Smooth muscle cell (in vitro differentiated cells): ENCODE measurements at regions not wholly inside any gene's neighbourhood (a gene's known extent, or its start where the extent isn't known, plus 50 kb on each side); places are given as distances from the start of the nearest gene placed in this dataset.

ENCODE experiments used
- DNase-seq: peaks from one replicate; lab custom pipeline; 2025; ENCODE audit not compliant: unreplicated experiment; lab: John Stamatoyannopoulos, UW
- H2AFZ ChIP-seq: fragments of 200-600 bp; sonication (generic); 2 replicates; pipeline ENCODE4 v1.6.0; 2016; ENCODE audit warnings: antibody characterized with exemption, low read depth, mild to moderate bottlenecking
- H3F3A ChIP-seq: fragments of 200-600 bp; sonication (generic); 2 replicates; pipeline ENCODE4 v1.6.0; 2017; ENCODE audit warnings: antibody characterized with exemption, low read depth
- H3K27ac ChIP-seq: fragments of 200-600 bp; sonication (generic); 2 replicates; pipeline ENCODE4 v1.5.1; 2016; ENCODE audit warnings: low read depth, mild to moderate bottlenecking
- H3K27me3 ChIP-seq: fragments of 200-600 bp; sonication (generic); 2 replicates; pipeline ENCODE4 v1.6.1; 2016; ENCODE audit warnings: low read depth, mild to moderate bottlenecking
- H3K36me3 ChIP-seq: fragments of 200-600 bp; sonication (generic); 2 replicates; pipeline ENCODE4 v1.5.1; 2016; ENCODE audit warnings: low read depth
- H3K4me1 ChIP-seq: fragments of 200-600 bp; sonication (generic); 2 replicates; pipeline ENCODE4 v1.5.1; 2016; ENCODE audit warnings: low read depth
- H3K4me2 ChIP-seq: fragments of 200-600 bp; sonication (generic); 2 replicates; pipeline ENCODE4 v1.6.0; 2016; ENCODE audit warnings: mild to moderate bottlenecking
- H3K4me3 ChIP-seq: fragments of 200-600 bp; sonication (generic); 2 replicates; pipeline ENCODE4 v1.5.1; 2016; ENCODE audit warnings: mild to moderate bottlenecking
- H3K79me2 ChIP-seq: fragments of 200-600 bp; sonication (generic); 2 replicates; pipeline ENCODE4 v1.6.0; 2016; ENCODE audit warnings: low read depth, mild to moderate bottlenecking
- H3K9ac ChIP-seq: fragments of 200-600 bp; sonication (generic); 2 replicates; pipeline ENCODE4 v1.6.0; 2016; ENCODE audit warnings: low read depth
- H3K9me3 ChIP-seq: fragments of 200-600 bp; sonication (generic); replicated peaks from 2 replicates; pipeline ENCODE4 v1.5.1; 2016; ENCODE audit warnings: low read depth
- H4K20me1 ChIP-seq: fragments of 200-600 bp; sonication (generic); 2 replicates; pipeline ENCODE4 v1.6.0; 2016; ENCODE audit warnings: low read depth
- WGBS: methylation state at CpG from one replicate; pipeline ENCODE4 v1.1.7; 2016; ENCODE audit warnings: low lambda C conversion rate; 5-methylcytosine and 5-hydroxymethylcytosine counted together
- TF ChIP-seq, protein P1 (sequence below): fragments of 200-600 bp; sonication (generic); IDR thresholded peaks from 2 replicates; pipeline ENCODE4 v1.5.1; 2017; ENCODE audit warnings: borderline replicate concordance, mild to moderate bottlenecking, antibody characterized with exemption; ENCODE audit not compliant: insufficient read depth, poor library complexity, severe bottlenecking

GRCh38 chr10:90470966-90471365 is 386.9 kb downstream of the HTR7 start:
- H3F3A ChIP-seq: no peaks in the 10 kb centered on the region
- no peaks in the 10 kb centered on the region for H4K20me1 ChIP-seq
- WGBS: 9% methylated on average over 1 of the region's 1 CpG
- no peak overlapping the region for H2AFZ ChIP-seq
- no peak overlapping the region for H3K9ac ChIP-seq
- H3K27me3 ChIP-seq: no peaks in the 10 kb centered on the region
- H3K27ac ChIP-seq: no peak overlapping the region
- no peak overlapping the region for H3K4me2 ChIP-seq
- no peaks in the 10 kb centered on the region for H3K36me3 ChIP-seq
- TF ChIP-seq, protein P1, sequence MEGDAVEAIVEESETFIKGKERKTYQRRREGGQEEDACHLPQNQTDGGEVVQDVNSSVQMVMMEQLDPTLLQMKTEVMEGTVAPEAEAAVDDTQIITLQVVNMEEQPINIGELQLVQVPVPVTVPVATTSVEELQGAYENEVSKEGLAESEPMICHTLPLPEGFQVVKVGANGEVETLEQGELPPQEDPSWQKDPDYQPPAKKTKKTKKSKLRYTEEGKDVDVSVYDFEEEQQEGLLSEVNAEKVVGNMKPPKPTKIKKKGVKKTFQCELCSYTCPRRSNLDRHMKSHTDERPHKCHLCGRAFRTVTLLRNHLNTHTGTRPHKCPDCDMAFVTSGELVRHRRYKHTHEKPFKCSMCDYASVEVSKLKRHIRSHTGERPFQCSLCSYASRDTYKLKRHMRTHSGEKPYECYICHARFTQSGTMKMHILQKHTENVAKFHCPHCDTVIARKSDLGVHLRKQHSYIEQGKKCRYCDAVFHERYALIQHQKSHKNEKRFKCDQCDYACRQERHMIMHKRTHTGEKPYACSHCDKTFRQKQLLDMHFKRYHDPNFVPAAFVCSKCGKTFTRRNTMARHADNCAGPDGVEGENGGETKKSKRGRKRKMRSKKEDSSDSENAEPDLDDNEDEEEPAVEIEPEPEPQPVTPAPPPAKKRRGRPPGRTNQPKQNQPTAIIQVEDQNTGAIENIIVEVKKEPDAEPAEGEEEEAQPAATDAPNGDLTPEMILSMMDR: no peak
- no peak for DNase-seq
- no peaks in the 10 kb centered on the region for H3K79me2 ChIP-seq
- H3K4me1 ChIP-seq: no peaks in the 10 kb centered on the region
- H3K9me3 ChIP-seq: no peaks in the 10 kb centered on the region
- H3K4me3 ChIP-seq: no peak overlapping the region

GRCh38 chr10:90480466-90480865 is 377.4 kb downstream of the HTR7 start:
- no peak for DNase-seq
- Histone ChIP-seq H3K4me3 (no peak overlapping the region), H3K4me1 (no peaks in the 10 kb centered on the region), H3K27me3 (no peaks in the 10 kb centered on the region), H3K4me2 (no peak overlapping the region), H3K9me3 (no peaks in the 10 kb centered on the region), H3K27ac (no peak overlapping the region), H3K36me3 (no peaks in the 10 kb centered on the region), H3F3A (no peaks in the 10 kb centered on the region), H3K79me2 (no peaks in the 10 kb centered on the region), H3K9ac (no peak overlapping the region), H4K20me1 (no peaks in the 10 kb centered on the region), H2AFZ (no peak overlapping the region)
- TF ChIP-seq, protein P1: no peak

DNA sequence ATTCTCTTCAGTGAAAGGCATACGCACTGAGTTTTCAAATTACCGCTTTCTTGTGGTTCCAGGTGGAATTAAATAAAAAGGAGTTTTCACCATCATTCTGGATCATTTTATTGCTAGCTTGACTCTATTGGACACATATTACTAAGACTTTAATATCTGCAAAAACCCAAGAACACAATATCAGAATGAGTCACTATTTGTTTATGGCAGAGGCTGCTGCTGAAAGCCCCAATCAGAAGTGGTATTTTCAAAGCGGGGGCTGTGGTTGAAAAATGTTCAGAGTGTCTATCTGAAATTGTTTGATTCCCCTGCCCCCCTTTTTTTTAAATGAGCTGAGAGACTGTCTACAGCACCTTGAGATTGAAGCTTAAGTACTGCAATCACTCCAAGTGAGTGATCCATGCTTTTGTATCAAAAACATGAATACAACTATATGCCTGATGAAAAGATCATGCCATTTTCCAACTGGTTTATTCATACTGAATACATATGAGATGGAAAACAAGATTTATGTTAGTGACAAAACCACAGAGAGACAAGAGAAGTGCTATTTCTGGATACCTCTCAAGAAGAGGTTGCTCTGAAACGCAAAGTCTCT is 376.4 kb downstream of the HTR7 start:
- TF ChIP-seq, protein P1: no peak
- no peaks in the 10 kb centered on the region for H3K79me2 ChIP-seq
- WGBS: 65% methylated on average over 4 of the region's 4 CpGs

GRCh38 chr10:90484518-90484917 is 373.3 kb downstream of the HTR7 start:
- no peak overlapping the region for H3K4me2 ChIP-seq

More for the DNA sequence above, 376.4 kb downstream of the HTR7 start:
- H3F3A ChIP-seq: no peaks in the 10 kb centered on the region
- no peaks in the 10 kb centered on the region for H4K20me1 ChIP-seq
- no peak overlapping the region for H2AFZ ChIP-seq
- no peaks in the 10 kb centered on the region for H3K9me3 ChIP-seq
- H3K27ac ChIP-seq: no peak overlapping the region
- DNase-seq: no peak
- no peak overlapping the region for H3K4me3 ChIP-seq
- H3K36me3 ChIP-seq: no peaks in the 10 kb centered on the region
- peak overlapping the region; percentile 35 for H3K4me2 ChIP-seq
- H3K4me1 ChIP-seq: no peaks in the 10 kb centered on the region
- H3K9ac ChIP-seq: no peak overlapping the region
- H3K27me3 ChIP-seq: no peaks in the 10 kb centered on the region

More at GRCh38 chr10:90484518-90484917, 373.3 kb downstream of the HTR7 start:
- 74% methylated on average over 3 of the region's 3 CpGs for whole genome bisulfite sequencing
- Histone ChIP-seq H3K4me1 (no peaks in the 10 kb centered on the region), H2AFZ (no peak overlapping the region), H4K20me1 (no peaks in the 10 kb centered on the region), H3K9me3 (no peaks in the 10 kb centered on the region), H3F3A (no peaks in the 10 kb centered on the region), H3K79me2 (no peaks in the 10 kb centered on the region), H3K9ac (no peak overlapping the region), H3K36me3 (no peaks in the 10 kb centered on the region), H3K27me3 (no peaks in the 10 kb centered on the region), H3K27ac (no peak overlapping the region), H3K4me3 (no peak overlapping the region)
- TF ChIP-seq, protein P1: no peak
- no peak for DNase-seq
